ENCODE measurements at regions not wholly inside any gene's neighbourhood (a gene's known extent, or its start where the extent isn't known, plus 50 kb on each side); places are given as distances from the start of the nearest gene placed in this dataset.
"Not testable (repeated sequence)": the region's sequence is repeated elsewhere in the genome, so short reads cannot be mapped to it uniquely, and the experiment has no call there.

GRCh38 chr3:144879701-144880100, 908.1 kb downstream of the DIPK2A start:
- ChIA-PET CTCF (no interaction called here), POLR2A (no interaction called here)
- ATAC-seq (no peak), DNase-seq (no peak)
- no peaks in the 10 kb centered on the region for H3K27me3 Mint-ChIP-seq
- no peaks in the 10 kb centered on the region for H3K4me1 Mint-ChIP-seq
- H3K36me3 Mint-ChIP-seq (ENCODE audit: low read depth): no peaks in the 10 kb centered on the region
- no peak overlapping the region for H3K27ac Mint-ChIP-seq
- H3K9me3 Mint-ChIP-seq (ENCODE audit: low read depth): peaks cover 1% of the 10 kb centered on the region
- intact Hi-C loops (cut with DNase I, micrococcal nuclease): no loop called here
- H3K4me3 Mint-ChIP-seq: no peak overlapping the region

GRCh38 chr3:144893980-144894379, 922.4 kb downstream of the DIPK2A start:
- H3K4me1 Mint-ChIP-seq: no peaks in the 10 kb centered on the region
- POLR2A ChIA-PET: no interaction called here
- no peak for DNase-seq
- no peak for ATAC-seq
- intact Hi-C loops (cut with DNase I, micrococcal nuclease): no loop called here
- no peak overlapping the region for H3K27ac Mint-ChIP-seq
- CTCF ChIA-PET: no interaction called here
- no peak overlapping the region for H3K4me3 Mint-ChIP-seq
- no peaks in the 10 kb centered on the region for H3K36me3 Mint-ChIP-seq (ENCODE audit: low read depth)
- H3K9me3 Mint-ChIP-seq (ENCODE audit: low read depth): no peaks in the 10 kb centered on the region
- H3K27me3 Mint-ChIP-seq: no peaks in the 10 kb centered on the region

GRCh38 chr3:144894576-144894975, 923.0 kb downstream of the DIPK2A start:
- no peaks in the 10 kb centered on the region for H3K9me3 Mint-ChIP-seq (ENCODE audit: low read depth)
- ChIA-PET CTCF (interaction anchor here (1.2 kb wide), 1 partner anchor 16 kb away, joined by 3 read pairs; no protein-coding TSS in a partner anchor), POLR2A (no interaction called here)
- intact Hi-C loops (cut with DNase I, micrococcal nuclease): no loop called here
- no peaks in the 10 kb centered on the region for H3K4me1 Mint-ChIP-seq
- H3K27ac Mint-ChIP-seq: no peak overlapping the region
- no peak for ATAC-seq
- H3K27me3 Mint-ChIP-seq: no peaks in the 10 kb centered on the region
- no peak for DNase-seq
- no peak overlapping the region for H3K4me3 Mint-ChIP-seq
- no peaks in the 10 kb centered on the region for H3K36me3 Mint-ChIP-seq (ENCODE audit: low read depth)

GRCh38 chr3:144900366-144900765, 928.7 kb downstream of the DIPK2A start:
- H3K36me3 Mint-ChIP-seq (ENCODE audit: low read depth): no peaks in the 10 kb centered on the region
- H3K4me1 Mint-ChIP-seq: no peaks in the 10 kb centered on the region
- ChIA-PET CTCF (no interaction called here), POLR2A (no interaction called here)
- no peak overlapping the region for H3K4me3 Mint-ChIP-seq
- H3K27me3 Mint-ChIP-seq: no peaks in the 10 kb centered on the region
- DNase-seq (no peak), ATAC-seq (no peak)
- intact Hi-C loops (cut with DNase I, micrococcal nuclease): no loop called here
- H3K27ac Mint-ChIP-seq: no peak overlapping the region
- H3K9me3 Mint-ChIP-seq (ENCODE audit: low read depth): peaks cover 10% of the 10 kb centered on the region

- ATAC-seq; POLR2A ChIA-PET; H3K27me3 Mint-ChIP-seq; H3K4me1 Mint-ChIP-seq; intact Hi-C loops (cut with DNase I, micrococcal nuclease); DNase-seq; H3K36me3 Mint-ChIP-seq (ENCODE audit: low read depth); CTCF ChIA-PET; H3K4me3 Mint-ChIP-seq; H3K27ac Mint-ChIP-seq: not testable (repeated sequence)
- peaks cover 17% of the 10 kb centered on the region for H3K9me3 Mint-ChIP-seq (ENCODE audit: low read depth)
Observed at GRCh38 chr3:144907581-144907980, 936.0 kb downstream of the DIPK2A start.

- no peak for ATAC-seq
- Mint-ChIP-seq H3K4me3 (no peak overlapping the region), H3K36me3 (ENCODE audit: low read depth) (no peaks in the 10 kb centered on the region), H3K9me3 (ENCODE audit: low read depth) (peaks cover 5% of the 10 kb centered on the region), H3K4me1 (no peaks in the 10 kb centered on the region), H3K27ac (no peak overlapping the region), H3K27me3 (no peaks in the 10 kb centered on the region)
- intact Hi-C loops (cut with DNase I, micrococcal nuclease): no loop called here
- POLR2A ChIA-PET: no interaction called here
- DNase-seq: no peak
- CTCF ChIA-PET: no interaction called here
Observed at GRCh38 chr3:144912968-144913367, 941.3 kb downstream of the DIPK2A start.

- POLR2A ChIA-PET: no interaction called here
- ATAC-seq (no peak), DNase-seq (no peak)
- no peaks in the 10 kb centered on the region for H3K4me1 Mint-ChIP-seq
- CTCF ChIA-PET: no interaction called here
- H3K27me3 Mint-ChIP-seq: no peaks in the 10 kb centered on the region
- H3K27ac Mint-ChIP-seq: no peak overlapping the region
- no peak overlapping the region for H3K4me3 Mint-ChIP-seq
- intact Hi-C loops (cut with DNase I, micrococcal nuclease): no loop called here
- no peaks in the 10 kb centered on the region for H3K9me3 Mint-ChIP-seq (ENCODE audit: low read depth)
- H3K36me3 Mint-ChIP-seq (ENCODE audit: low read depth): no peaks in the 10 kb centered on the region
Observed at GRCh38 chr3:144915202-144915601, 943.6 kb downstream of the DIPK2A start.

- CTCF ChIA-PET: no interaction called here
Observed at GRCh38 chr3:144921710-144922109, 950.1 kb downstream of the DIPK2A start.

GRCh38 chr3:144923046-144923775, 951.6 kb downstream of the DIPK2A start:
- H3K4me1 Mint-ChIP-seq: no peaks in the 10 kb centered on the region
- peaks cover 2% of the 10 kb centered on the region for H3K9me3 Mint-ChIP-seq (ENCODE audit: low read depth)
- no peak overlapping the region for H3K4me3 Mint-ChIP-seq
- CTCF ChIA-PET: interaction anchor here (0.8 kb wide), 1 partner anchor 1616 kb away, joined by 3 read pairs; no protein-coding TSS in a partner anchor
- ATAC-seq: no peak
- no peaks in the 10 kb centered on the region for H3K36me3 Mint-ChIP-seq (ENCODE audit: low read depth)
- no peak overlapping the region for H3K27ac Mint-ChIP-seq
- DNase-seq: no peak
- intact Hi-C loops (cut with DNase I, micrococcal nuclease): no loop called here
- POLR2A ChIA-PET: no interaction called here
- H3K27me3 Mint-ChIP-seq: no peaks in the 10 kb centered on the region

More at GRCh38 chr3:144921710-144922109, 950.1 kb downstream of the DIPK2A start:
- H3K27ac Mint-ChIP-seq: no peak overlapping the region
- POLR2A ChIA-PET: no interaction called here
- no peaks in the 10 kb centered on the region for H3K4me1 Mint-ChIP-seq
- H3K36me3 Mint-ChIP-seq (ENCODE audit: low read depth): no peaks in the 10 kb centered on the region
- no peak for ATAC-seq
- intact Hi-C loops (cut with DNase I, micrococcal nuclease): no loop called here
- H3K27me3 Mint-ChIP-seq: no peaks in the 10 kb centered on the region
- DNase-seq: no peak
- peaks cover 2% of the 10 kb centered on the region for H3K9me3 Mint-ChIP-seq (ENCODE audit: low read depth)
- no peak overlapping the region for H3K4me3 Mint-ChIP-seq

GRCh38 chr3:144930431-144930830, 958.8 kb downstream of the DIPK2A start:
- Mint-ChIP-seq H3K27ac (no peak overlapping the region), H3K9me3 (ENCODE audit: low read depth) (peaks cover 4% of the 10 kb centered on the region), H3K27me3 (no peaks in the 10 kb centered on the region), H3K4me3 (no peak overlapping the region), H3K4me1 (no peaks in the 10 kb centered on the region), H3K36me3 (ENCODE audit: low read depth) (no peaks in the 10 kb centered on the region)
- no peak for ATAC-seq
- ChIA-PET POLR2A (no interaction called here), CTCF (no interaction called here)
- intact Hi-C loops (cut with DNase I, micrococcal nuclease): no loop called here
- no peak for DNase-seq

- peaks cover 4% of the 10 kb centered on the region for H3K9me3 Mint-ChIP-seq (ENCODE audit: low read depth)
- H3K4me1 Mint-ChIP-seq: no peaks in the 10 kb centered on the region
- H3K36me3 Mint-ChIP-seq (ENCODE audit: low read depth): no peaks in the 10 kb centered on the region
- ChIA-PET CTCF (no interaction called here), POLR2A (no interaction called here)
- no peaks in the 10 kb centered on the region for H3K27me3 Mint-ChIP-seq
- no peak overlapping the region for H3K27ac Mint-ChIP-seq
- no peak for DNase-seq
- ATAC-seq: no peak
- H3K4me3 Mint-ChIP-seq: no peak overlapping the region
- intact Hi-C loops (cut with DNase I, micrococcal nuclease): no loop called here
Observed at GRCh38 chr3:144931590-144931989, 960.0 kb downstream of the DIPK2A start.

GRCh38 chr3:144942093-144942837, 970.6 kb downstream of the DIPK2A start:
- Mint-ChIP-seq H3K27me3 (no peaks in the 10 kb centered on the region), H3K36me3 (ENCODE audit: low read depth) (no peaks in the 10 kb centered on the region), H3K4me3 (no peak overlapping the region), H3K27ac (no peak overlapping the region), H3K9me3 (ENCODE audit: low read depth) (peaks cover 6% of the 10 kb centered on the region), H3K4me1 (no peaks in the 10 kb centered on the region)
- CTCF ChIA-PET: no interaction called here
- POLR2A ChIA-PET: no interaction called here
- intact Hi-C loops (cut with DNase I, micrococcal nuclease): no loop called here
- ATAC-seq (no peak), DNase-seq (no peak)

Measured in activated CD4-positive, alpha-beta T cell treated with anti-CD3 and anti-CD28 coated beads for 36 hours (primary cell).